ENCODE measurements at regions not wholly inside any gene's neighbourhood (a gene's known extent, or its start where the extent isn't known, plus 50 kb on each side); places are given as distances from the start of the nearest gene placed in this dataset.

GRCh38 chr7:4472728-4473127 is 209.4 kb upstream of the FOXK1 start:
- no peak for TF ChIP-seq SIX5 (IDR thresholded peaks at IDR 0.05; ENCODE audit: borderline replicate concordance in 1 of 2, insufficient read depth in 1 of 2, low read depth in 1 of 2, low read length in 2 of 2)
- TF ChIP-seq ATF7 (IDR thresholded peaks at IDR 0.05): no peak
- TF ChIP-seq PKNOX1 (IDR thresholded peaks at IDR 0.05): no peak
- TF ChIP-seq TAF1 (IDR thresholded peaks at IDR 0.05; ENCODE audit: control insufficient read depth, extremely low read depth, insufficient read depth, low read length, severe bottlenecking): no peak
- no peak for TF ChIP-seq MAFG (tag; conservative IDR thresholded peaks at IDR 0.05)
- no peak for TF ChIP-seq SMC3 (conservative IDR thresholded peaks at IDR 0.05; ENCODE audit: insufficient read depth, low read depth, low read length)
- TF ChIP-seq NEUROD1 (IDR thresholded peaks at IDR 0.05; ENCODE audit: borderline replicate concordance, low read depth, low read length, partially characterized antibody): no peak
- TF ChIP-seq CTCF (IDR thresholded peaks at IDR 0.05 in 2 of 3, conservative IDR thresholded peaks at IDR 0.05 in 1 of 3; ENCODE audit: insufficient read depth in 2 of 3, low read depth in 1 of 3, low read length in 3 of 3): no peak
- no peak for TF ChIP-seq BHLHE40 (IDR thresholded peaks at IDR 0.05; ENCODE audit: low read length)
- TF ChIP-seq TARDBP (IDR thresholded peaks at IDR 0.05): no peak
- no peak for TF ChIP-seq EGR1 (conservative IDR thresholded peaks at IDR 0.05)
- TF ChIP-seq USF2 (CRISPR knock-in tag; IDR thresholded peaks at IDR 0.05): no peak
- no peak for TF ChIP-seq ZNF263 (CRISPR knock-in tag; IDR thresholded peaks at IDR 0.05; ENCODE audit: borderline replicate concordance)
- TF ChIP-seq EHMT2 (IDR thresholded peaks at IDR 0.05): no peak

Measured in K562 (cell line).